H9 (cell line): ENCODE measurements at regions not wholly inside any gene's neighbourhood (a gene's known extent, or its start where the extent isn't known, plus 50 kb on each side); places are given as distances from the start of the nearest gene placed in this dataset.

Source experiments
- DNase-seq: peaks from one replicate; pipeline ENCODE4 v3.0.0-alpha.2; 2017
- H2AFZ ChIP-seq: one replicate; pipeline ENCODE4 v1.6.1; 2013; ENCODE audit warnings: mild to moderate bottlenecking, low read length, control low read depth, moderate library complexity
- H2AK5ac ChIP-seq: 2 replicates; pipeline ENCODE4 v1.6.1; 2013; ENCODE audit warnings: low read length, control low read depth, mixed read lengths; ENCODE audit not compliant: insufficient read length
- H2BK120ac ChIP-seq: one replicate; pipeline ENCODE4 v1.6.1; 2013; ENCODE audit warnings: low read depth, mild to moderate bottlenecking, low read length, control low read depth, inconsistent platforms; ENCODE audit not compliant: poor library complexity, severe bottlenecking
- H2BK12ac ChIP-seq: 2 replicates; pipeline ENCODE4 v1.6.1; 2013; ENCODE audit warnings: low read length, control low read depth, mixed read lengths, low read depth; ENCODE audit not compliant: insufficient read length
- H2BK15ac ChIP-seq: 2 replicates; pipeline ENCODE4 v1.6.1; 2013; ENCODE audit warnings: low read depth, low read length, control low read depth
- H2BK20ac ChIP-seq: one replicate; pipeline ENCODE4 v1.6.1; 2013; ENCODE audit warnings: low read depth, mild to moderate bottlenecking, low read length, control low read depth, inconsistent platforms; ENCODE audit not compliant: poor library complexity, severe bottlenecking
- H2BK5ac ChIP-seq: 2 replicates; pipeline ENCODE4 v1.6.1; 2013; ENCODE audit warnings: low read length, control low read depth, mixed read lengths; ENCODE audit not compliant: insufficient read length
- H3K14ac ChIP-seq: 2 replicates; pipeline ENCODE4 v1.6.1; 2013; ENCODE audit warnings: low read length, control low read depth; ENCODE audit not compliant: insufficient read depth
- H3K18ac ChIP-seq: 2 replicates; pipeline ENCODE4 v1.6.1; 2013; ENCODE audit warnings: low read depth, mild to moderate bottlenecking, mixed read lengths, low read length, control low read depth; ENCODE audit not compliant: insufficient read length
- H3K23ac ChIP-seq: 2 replicates; pipeline ENCODE4 v1.6.1; 2013; ENCODE audit warnings: low read length, control low read depth, mixed read lengths, low read depth; ENCODE audit not compliant: insufficient read length
- H3K23me2 ChIP-seq: 2 replicates; pipeline ENCODE4 v1.6.1; 2013; ENCODE audit warnings: low read depth, mild to moderate bottlenecking, mixed read lengths, low read length, control low read depth; ENCODE audit not compliant: insufficient read length, poor library complexity, severe bottlenecking
- H3K27ac ChIP-seq: 2 replicates; pipeline ENCODE4 v1.5.1; 2013; ENCODE audit warnings: low read length, control low read depth, mixed read lengths, low read depth; ENCODE audit not compliant: insufficient read length
- H3K27me3 ChIP-seq: 2 replicates; pipeline ENCODE4 v1.6.1; 2013; ENCODE audit warnings: low read length, control low read depth, inconsistent platforms; ENCODE audit not compliant: insufficient read depth
- H3K4ac ChIP-seq: 2 replicates; pipeline ENCODE4 v1.6.1; 2013; ENCODE audit warnings: low read depth, mild to moderate bottlenecking, control low read depth, inconsistent platforms, low read length, moderate library complexity
- H3K4me1 ChIP-seq: 2 replicates; pipeline ENCODE4 v1.6.1; 2013; ENCODE audit warnings: low read length, control low read depth, inconsistent platforms; ENCODE audit not compliant: insufficient read depth
- H3K4me2 ChIP-seq: 2 replicates; pipeline ENCODE4 v1.6.1; 2013; ENCODE audit warnings: low read length, control low read depth, mixed read lengths; ENCODE audit not compliant: insufficient read length, insufficient read depth
- H3K56ac ChIP-seq: 2 replicates; pipeline ENCODE4 v1.6.1; 2013; ENCODE audit warnings: low read depth, mild to moderate bottlenecking, mixed read lengths, low read length, control low read depth; ENCODE audit not compliant: insufficient read length
- H3K79me1 ChIP-seq: 2 replicates; pipeline ENCODE4 v1.6.1; 2013; ENCODE audit warnings: low read depth, mild to moderate bottlenecking, moderate library complexity, low read length, control low read depth, inconsistent platforms; ENCODE audit not compliant: insufficient read depth, poor library complexity, severe bottlenecking
- H3K79me2 ChIP-seq: 2 replicates; pipeline ENCODE4 v1.6.1; 2013; ENCODE audit warnings: low read length, control low read depth, inconsistent platforms; ENCODE audit not compliant: insufficient read depth
- H3K9ac ChIP-seq: 2 replicates; pipeline ENCODE4 v1.6.1; 2013; ENCODE audit warnings: low read length, control low read depth, mixed read lengths; ENCODE audit not compliant: insufficient read length; ENCODE audit errors: extremely low read depth
- H3K9me3 ChIP-seq: one replicate; pipeline ENCODE4 v1.6.1; 2013; ENCODE audit warnings: low read depth, low read length, inconsistent platforms; ENCODE audit not compliant: control insufficient read depth
- H3T11ph ChIP-seq: one replicate; pipeline ENCODE4 v1.6.1; 2013; ENCODE audit warnings: mild to moderate bottlenecking, low read length, control low read depth, inconsistent platforms
- H4K20me1 ChIP-seq: one replicate; pipeline ENCODE4 v1.6.1; 2013; ENCODE audit not compliant: control insufficient read depth, insufficient read length, insufficient read depth
- H4K5ac ChIP-seq: 2 replicates; pipeline ENCODE4 v1.6.1; 2013; ENCODE audit warnings: low read depth, mild to moderate bottlenecking, mixed read lengths, low read length, control low read depth; ENCODE audit not compliant: insufficient read length
- H4K8ac ChIP-seq: replicated peaks from 2 replicates; pipeline ENCODE4 v1.6.1; 2013; ENCODE audit warnings: low read length, control low read depth, mixed read lengths, low read depth; ENCODE audit not compliant: insufficient read length
- H4K91ac ChIP-seq: 2 replicates; pipeline ENCODE4 v1.6.1; 2013; ENCODE audit warnings: low read depth, mild to moderate bottlenecking, moderate library complexity, mixed read lengths, low read length, control low read depth; ENCODE audit not compliant: insufficient read length
- H3K27ac Mint-ChIP-seq, 3 experiments: 2 replicates in 2 of 3; 3 replicates in 1 of 3; pipeline ENCODE4 v1.8.0; 2020 to 2021; ENCODE audit warnings: mixed read lengths in 3 of 3, mild to moderate bottlenecking in 1 of 3, moderate library complexity in 1 of 3
- H3K27me3 Mint-ChIP-seq: 2 replicates; pipeline ENCODE4 v1.8.0; 2021; ENCODE audit warnings: low read depth, mild to moderate bottlenecking, moderate library complexity, mixed read lengths
- H3K36me3 Mint-ChIP-seq, 3 experiments: 2 replicates in 2 of 3; 3 replicates in 1 of 3; pipeline ENCODE4 v1.8.0; 2020 to 2021; ENCODE audit warnings: low read depth in 3 of 3, mixed read lengths in 3 of 3; ENCODE audit not compliant: insufficient read depth in 1 of 3
- H3K4me1 Mint-ChIP-seq, 2 experiments: 2 replicates each; pipeline ENCODE4 v1.8.0; 2020; ENCODE audit warnings: mixed read lengths in 2 of 2
- H3K4me3 Mint-ChIP-seq, 2 experiments: 2 replicates in 1 of 2; 3 replicates in 1 of 2; pipeline ENCODE4 v1.8.0; 2020 to 2021; ENCODE audit warnings: mild to moderate bottlenecking in 2 of 2, mixed read lengths in 2 of 2, moderate library complexity in 1 of 2
- H3K9me3 Mint-ChIP-seq, 2 experiments: 2 replicates in 1 of 2; 3 replicates in 1 of 2; pipeline ENCODE4 v1.8.0; 2020; ENCODE audit warnings: mild to moderate bottlenecking in 2 of 2, mixed read lengths in 2 of 2, moderate library complexity in 1 of 2
- CTCF ChIP-seq: fragments of 200-600 bp; sonication (generic); conservative IDR thresholded peaks from 3 replicates; pipeline ENCODE4 v1.8.0; 2021; ENCODE audit warnings: antibody characterized with exemption, mild to moderate bottlenecking
- WGBS: extraction: QIAGEN DNeasy Blood & Tissue Kit; methylation state at CpG from one replicate; pipeline ENCODE4 v1.1.7; 2013; ENCODE audit warnings: missing lambda C conversion rate, low lambda C conversion rate, mixed read lengths; ENCODE audit not compliant: insufficient read length; ENCODE audit errors: extremely low coverage; 5-methylcytosine and 5-hydroxymethylcytosine counted together

DNA sequence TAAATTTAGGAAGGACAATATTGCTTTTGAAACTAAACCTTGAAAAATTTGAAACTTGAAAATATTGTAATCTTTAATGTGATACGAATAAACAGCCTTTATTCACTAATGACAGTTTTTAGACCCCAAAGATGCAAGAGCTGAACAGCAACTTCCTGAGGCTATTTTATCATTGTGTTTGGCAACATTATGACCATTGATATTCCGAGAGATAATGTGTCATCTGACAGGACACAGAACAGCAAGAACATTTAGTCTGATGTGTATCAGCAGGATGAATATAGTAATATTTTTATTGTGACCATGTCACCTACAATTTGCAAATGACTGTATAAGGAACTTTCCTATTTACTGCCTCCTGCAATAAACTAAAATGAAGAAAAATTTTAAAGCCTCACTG lies 316.0 kb downstream of the ADAM29 start:
- H3T11ph ChIP-seq = no peak overlapping the region
- H3K9ac ChIP-seq = no peak overlapping the region
- H3K18ac ChIP-seq = no peak overlapping the region
- no peaks in the 10 kb centered on the region for H3K4me1 Mint-ChIP-seq
- H2AFZ ChIP-seq = no peak overlapping the region
- no peak overlapping the region for H2BK15ac ChIP-seq
- no peak overlapping the region for H3K4me3 Mint-ChIP-seq
- H3K4me1 ChIP-seq = no peaks in the 10 kb centered on the region
- no peak overlapping the region for H2BK5ac ChIP-seq
- no peak overlapping the region for H3K4me2 ChIP-seq
- no peak for TF ChIP-seq CTCF
- no peaks in the 10 kb centered on the region for H4K20me1 ChIP-seq
- H3K27me3 ChIP-seq = no peaks in the 10 kb centered on the region
- H3K79me2 ChIP-seq = no peaks in the 10 kb centered on the region
- no peak for DNase-seq
- no peaks in the 10 kb centered on the region for H3K36me3 Mint-ChIP-seq
- no peaks in the 10 kb centered on the region for H3K23me2 ChIP-seq
- WGBS = no CpG with 5 or more reads among the region's 2 CpGs
- no peak overlapping the region for H2BK20ac ChIP-seq
- H3K56ac ChIP-seq = no peak overlapping the region
- H3K4ac ChIP-seq = no peak overlapping the region
- H3K27ac ChIP-seq = no peak overlapping the region
- H3K79me1 ChIP-seq = no peaks in the 10 kb centered on the region
- H3K27ac Mint-ChIP-seq = no peak overlapping the region
- H4K5ac ChIP-seq = no peak overlapping the region
- no peak overlapping the region for H2BK12ac ChIP-seq
- H3K9me3 Mint-ChIP-seq = no peaks in the 10 kb centered on the region
- H4K91ac ChIP-seq = no peak overlapping the region
- H2AK5ac ChIP-seq = no peak overlapping the region
- H2BK120ac ChIP-seq = no peak overlapping the region
- H3K23ac ChIP-seq = no peak overlapping the region
- H3K27me3 Mint-ChIP-seq = no peaks in the 10 kb centered on the region
- H3K9me3 ChIP-seq = no peaks in the 10 kb centered on the region
- no peak overlapping the region for H3K14ac ChIP-seq
- no peak overlapping the region for H4K8ac ChIP-seq
